NCI-H1436 treated with DMSO at 0.1 percent for 48 hours (cell line): ENCODE measurements at regions not wholly inside any gene's neighbourhood (a gene's known extent, or its start where the extent isn't known, plus 50 kb on each side); places are given as distances from the start of the nearest gene placed in this dataset.

Source experiments
- DNase-seq: peaks from one replicate; lab custom pipeline; 2025; lab: John Stamatoyannopoulos, UW

- DNase-seq: no peak
These were observed 1796.4 kb downstream of the TP53TG3F start for GRCh38 chr16:35255816-35256215.

- DNase-seq: no peak
These were observed 1799.0 kb downstream of the TP53TG3F start for GRCh38 chr16:35258381-35258780.

DNA sequence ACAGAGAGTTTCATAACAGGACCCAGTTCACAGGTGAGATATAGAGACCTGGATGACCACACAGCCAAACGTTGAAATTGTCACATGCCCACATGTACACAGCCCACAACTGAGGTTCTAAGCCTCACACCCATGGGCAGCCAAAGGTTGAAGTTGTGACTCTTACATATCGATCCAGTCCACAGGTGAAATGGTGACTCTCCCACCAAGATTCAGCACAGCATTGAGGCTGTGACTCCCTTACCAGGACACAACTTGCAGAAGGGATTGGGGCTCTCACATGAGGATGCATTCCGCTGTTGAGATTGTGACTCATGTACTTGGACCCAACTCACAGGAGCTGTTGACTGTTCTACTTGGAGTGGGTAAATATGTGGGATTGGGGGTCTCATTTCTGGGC lies 1836.4 kb downstream of the TP53TG3F start:
- DNase-seq: no peak

DNA sequence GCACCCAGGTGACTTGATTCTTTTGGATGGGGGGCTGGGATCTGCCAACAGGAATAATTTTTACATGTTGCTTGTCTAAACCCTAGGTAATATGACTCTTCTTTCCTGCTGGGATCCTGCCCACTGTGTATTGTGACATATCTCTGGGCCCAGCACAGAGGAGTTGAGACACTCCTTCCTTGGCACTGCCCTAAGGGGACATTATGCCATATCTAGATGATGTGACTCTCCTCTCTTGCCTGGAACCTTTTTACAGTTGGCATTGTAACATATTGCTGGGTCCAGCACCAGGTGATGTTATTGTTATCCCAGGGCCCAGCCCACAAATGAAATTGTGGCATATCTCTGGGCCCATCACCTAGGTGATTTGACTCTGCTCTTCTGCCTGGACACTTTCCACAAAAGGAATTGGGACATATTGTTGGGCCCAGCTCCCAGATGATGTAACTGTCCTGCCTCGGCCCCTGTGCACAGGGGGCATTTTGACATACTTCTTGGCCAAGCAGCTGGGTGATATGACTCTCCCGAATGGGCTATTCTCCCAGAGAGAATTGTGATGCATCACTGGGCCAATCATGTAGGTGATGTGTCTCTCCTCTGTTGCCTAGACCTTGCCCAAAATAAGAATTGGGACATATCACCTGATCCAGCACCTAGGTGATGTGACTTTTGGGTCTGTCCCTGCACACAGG lies 1837.7 kb downstream of the TP53TG3F start:
- DNase-seq: no peak

- DNase-seq: no peak
These were observed 1839.2 kb downstream of the TP53TG3F start for GRCh38 chr16:35298460-35299243.

DNA sequence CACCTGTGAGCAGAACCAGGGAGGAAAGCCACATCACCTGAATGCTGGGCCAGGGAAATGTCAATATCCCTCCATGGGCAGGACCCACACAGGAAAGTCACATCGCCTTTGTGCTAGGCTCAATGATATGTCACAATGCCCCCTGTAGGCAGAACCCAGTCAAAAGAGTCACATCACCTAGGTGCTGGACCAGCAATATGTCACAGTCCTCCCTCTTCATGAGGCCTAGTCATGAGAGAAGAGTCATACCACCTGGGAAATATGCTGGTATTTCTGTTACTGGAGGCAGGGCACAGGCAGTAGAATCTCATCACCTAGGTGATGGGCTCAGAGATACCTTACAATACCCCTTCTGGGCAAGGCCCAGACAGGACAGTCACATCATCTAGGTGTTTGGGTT lies 1843.4 kb downstream of the TP53TG3F start:
- no peak for DNase-seq

DNA sequence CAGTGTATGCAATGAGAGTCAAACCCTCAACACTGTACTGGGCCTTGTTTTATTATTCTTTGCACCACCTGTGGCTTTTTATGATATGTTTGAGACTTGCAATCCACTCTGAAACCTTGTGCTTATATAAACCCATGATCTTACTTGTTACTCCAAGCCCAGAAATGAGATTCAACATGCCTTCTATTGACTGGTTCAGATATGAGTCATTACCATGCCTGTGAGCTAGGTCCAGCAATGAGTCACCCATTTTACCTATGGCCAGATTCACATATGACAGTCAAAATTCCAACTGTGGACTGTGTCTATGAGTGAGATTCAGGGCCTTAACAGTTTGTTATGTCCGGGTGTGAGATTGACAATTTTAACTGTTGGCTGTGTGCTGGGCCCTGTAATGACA lies 1846.1 kb downstream of the TP53TG3F start:
- DNase-seq: no peak

DNA sequence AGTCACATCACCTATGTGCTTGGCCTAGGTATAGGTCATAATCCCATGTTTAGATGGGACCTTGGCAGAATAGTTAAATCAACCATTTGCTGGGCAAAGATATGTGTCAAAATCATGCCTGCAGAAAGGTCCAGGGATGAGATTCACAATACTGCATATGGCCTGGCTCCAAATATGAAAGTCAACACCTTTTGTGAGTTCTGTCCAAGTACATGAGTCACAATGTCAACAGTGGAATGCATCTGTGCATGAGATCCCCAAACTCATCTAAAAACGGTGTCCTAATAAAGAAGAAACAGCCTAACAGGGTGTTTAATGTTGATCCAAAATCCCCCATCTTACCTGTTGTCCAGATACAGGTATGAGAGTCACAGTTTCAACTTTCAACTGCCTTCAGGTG lies 1847.5 kb downstream of the TP53TG3F start:
- no peak for DNase-seq

- no peak for DNase-seq
These were observed 1849.3 kb downstream of the TP53TG3F start for GRCh38 chr16:35308674-35309073.

DNA sequence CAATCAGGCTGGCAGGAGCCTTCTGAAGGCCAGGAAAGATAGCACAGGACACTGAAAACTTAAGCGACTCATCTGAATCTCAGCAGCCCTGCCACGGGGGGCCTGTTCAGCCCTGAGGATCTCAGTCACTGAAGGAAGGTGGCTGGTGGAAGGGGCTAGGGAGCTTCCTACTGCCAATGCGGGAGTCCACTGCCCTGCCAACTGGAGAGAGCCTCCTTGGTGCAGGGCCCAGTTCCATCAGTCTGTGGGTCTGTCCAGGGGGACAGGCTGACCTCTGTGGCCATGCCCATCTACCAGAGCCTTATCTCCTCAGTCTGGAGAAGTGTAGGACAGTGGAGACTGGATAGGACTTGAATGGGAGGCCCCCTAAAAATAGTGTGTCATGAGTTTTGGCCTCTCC lies 1851.6 kb downstream of the TP53TG3F start:
- DNase-seq: no peak

DNA sequence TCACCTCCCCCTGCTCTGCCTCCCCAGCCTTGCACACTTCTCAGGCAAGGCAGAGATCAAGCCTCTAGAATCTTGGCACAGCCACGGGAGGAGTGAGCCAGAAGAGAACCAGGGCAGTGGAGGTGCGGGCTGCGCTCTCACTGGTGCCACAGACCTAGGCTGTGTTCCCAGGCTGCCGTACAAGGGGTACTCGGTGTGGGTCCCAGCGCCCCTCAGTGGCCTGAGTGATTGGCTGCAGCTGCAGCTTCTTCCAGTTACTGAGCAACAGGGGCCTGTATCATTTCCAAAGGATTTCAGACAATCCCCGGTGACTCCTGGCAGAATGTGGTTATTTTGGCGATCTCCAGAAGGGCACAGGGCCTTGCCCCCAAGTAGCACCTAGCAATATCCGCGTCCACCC lies 1852.1 kb downstream of the TP53TG3F start:
- DNase-seq: no peak

- DNase-seq: no peak
These were observed 1854.9 kb downstream of the TP53TG3F start for GRCh38 chr16:35314298-35314697.

DNA sequence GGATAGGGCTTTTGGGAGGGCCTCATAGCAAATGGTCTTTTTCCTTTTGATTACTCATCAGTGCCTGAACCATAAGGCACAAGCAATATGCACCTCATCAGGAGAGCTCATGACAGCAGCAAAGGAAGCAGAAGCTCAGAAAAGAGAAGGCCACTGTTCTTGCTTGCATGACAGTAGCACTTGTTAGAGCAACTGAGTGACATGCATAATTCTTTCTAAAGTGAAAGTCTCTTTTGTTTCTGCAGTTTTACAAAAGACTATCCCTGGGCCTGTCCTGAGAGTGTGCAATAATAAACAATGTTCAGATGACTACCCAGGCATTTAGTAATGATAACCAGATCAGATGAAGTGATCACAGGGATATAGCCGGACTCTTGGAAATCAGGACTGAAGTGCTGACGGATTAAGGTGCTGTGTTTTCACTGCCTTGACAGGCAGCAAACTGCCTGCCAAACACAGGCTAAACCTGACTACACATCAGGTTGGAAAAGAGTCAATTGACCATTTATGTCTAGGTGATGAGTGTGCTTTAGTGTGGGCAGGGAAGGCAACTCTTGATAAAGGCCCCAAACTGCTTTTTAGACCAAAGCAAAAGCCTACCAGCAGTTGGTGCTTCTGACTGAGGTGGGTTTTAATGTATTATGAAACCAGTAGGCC lies 1860.3 kb downstream of the TP53TG3F start:
- DNase-seq: no peak

- DNase-seq: no peak
These were observed 1866.5 kb downstream of the TP53TG3F start for GRCh38 chr16:35325936-35326335.

- DNase-seq: no peak
These were observed 1879.9 kb downstream of the TP53TG3F start for GRCh38 chr16:35339337-35339736.

GRCh38 chr16:35342012-35342411 lies 1882.6 kb downstream of the TP53TG3F start:
- no peak for DNase-seq

GRCh38 chr16:35344012-35344762 lies 1884.8 kb downstream of the TP53TG3F start:
- DNase-seq: no peak

GRCh38 chr16:35352431-35352830 lies 1893.0 kb downstream of the TP53TG3F start:
- no peak for DNase-seq

DNA sequence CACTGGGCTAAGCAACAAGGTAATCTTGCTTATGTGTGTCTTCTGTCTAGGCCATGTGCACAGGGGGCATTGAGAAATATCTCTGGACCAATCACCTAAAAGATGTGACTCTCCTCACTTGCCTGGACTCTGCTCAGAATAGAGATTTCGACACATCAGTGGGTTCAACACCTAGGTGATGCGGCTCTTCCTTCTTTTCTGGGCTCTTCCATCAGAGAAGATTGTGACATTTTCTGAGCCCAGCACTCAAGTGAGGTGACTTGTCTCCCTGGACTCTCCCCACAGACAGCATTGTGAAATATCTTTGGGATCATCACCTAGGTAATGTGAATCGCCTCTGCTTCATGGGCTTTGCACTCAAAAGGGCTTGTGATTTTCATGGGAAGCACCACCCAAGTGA lies 1904.1 kb downstream of the TP53TG3F start:
- DNase-seq: no peak

- no peak for DNase-seq
These were observed 1904.9 kb downstream of the TP53TG3F start for GRCh38 chr16:35364263-35364662.

- no peak for DNase-seq
These were observed 1906.3 kb downstream of the TP53TG3F start for GRCh38 chr16:35365675-35366074.

DNA sequence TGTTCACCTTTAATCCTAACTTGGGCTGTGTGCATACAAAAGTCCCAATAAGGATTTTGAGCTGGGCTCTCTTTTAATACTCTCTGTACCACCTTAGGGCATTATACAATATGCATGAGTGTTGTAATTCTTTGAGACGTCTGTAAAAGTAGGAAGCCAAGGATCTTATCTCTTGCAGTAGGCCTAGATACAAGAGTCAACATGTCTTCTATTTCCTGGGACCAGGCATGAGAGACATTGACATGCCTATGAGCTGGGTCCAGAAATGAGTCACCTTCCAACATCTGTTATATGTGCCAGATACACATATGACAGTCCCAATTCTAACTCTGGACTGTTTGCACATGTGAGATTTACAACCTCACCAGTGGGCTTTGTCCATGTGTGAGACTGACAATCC lies 1911.2 kb downstream of the TP53TG3F start:
- DNase-seq: no peak
